HCT116 (cell line): ENCODE measurements at regions not wholly inside any gene's neighbourhood (a gene's known extent, or its start where the extent isn't known, plus 50 kb on each side); places are given as distances from the start of the nearest gene placed in this dataset.

Experiments used
- ATAC-seq: fragments of 200-7000 bp; cut with Tn5 transposase; 2 replicates; pipeline ENCODE4 v1.9.1; 2020; ENCODE audit warnings: mild to moderate bottlenecking, moderate library complexity
- BruUV-seq: library from RNA; stranded (reverse); fragments of 400-500 nt; replicated peaks from 2 replicates; lab custom pipeline; 2021; lab: Mats Ljungman, UMichigan
- CTCF ChIA-PET: fragments of 300-600 bp; sonication (Branson Sonifier 250); formaldehyde crosslinking; loops from one replicate; lab custom pipeline; 2021; ENCODE audit warnings: antibody characterized with exemption; lab: Charles Lee
- POLR2A ChIA-PET: fragments of 300-600, 350-600 bp; sonication (Branson Sonifier 250); formaldehyde crosslinking; loops from one replicate; lab custom pipeline; 2021; ENCODE audit warnings: antibody characterized with exemption; lab: Charles Lee
- RAD21 ChIA-PET, 2 experiments: fragments of 300-600 bp; sonication (Branson Sonifier 250); formaldehyde crosslinking; loops; one replicate each; lab custom pipeline; 2023; ENCODE audit warnings: low total read pairs in 2 of 2; ENCODE audit not compliant: uncharacterized antibody in 2 of 2, unreplicated experiment in 2 of 2, low non-redundant PET in 1 of 2; lab: Charles Lee
- DNase-seq: peaks from one replicate; pipeline ENCODE4 v3.0.0-alpha.2; 2010; ENCODE audit warnings: low read depth, low spot score
- H2AFZ ChIP-seq: fragments of 200-600 bp; shearing (Covaris generic), sonication (generic); 2 replicates; pipeline ENCODE4 v1.6.1; 2017; ENCODE audit warnings: low read depth, mixed run types, mixed read lengths, antibody characterized with exemption, low read length; ENCODE audit not compliant: poor library complexity, severe bottlenecking
- H3K27ac ChIP-seq: 2 replicates; pipeline ENCODE4 v1.5.1; 2012; ENCODE audit warnings: low read depth, low read length
- H3K27me3 ChIP-seq: fragments of 200-600 bp; sonication (generic); 2 replicates; pipeline ENCODE4 v1.6.1; 2016; ENCODE audit warnings: mixed run types, low read length, mixed read lengths; ENCODE audit not compliant: insufficient read depth
- H3K36me3 ChIP-seq, 2 experiments: fragments of 200-500 bp in 1 of 2; fragments of 200-600 bp in 1 of 2; sonication (Bioruptor generic) in 1 of 2; sonication (generic) in 1 of 2; 2 replicates each; pipeline versions ENCODE4 v1.5.1 to v1.6.1; 2014 to 2016; ENCODE audit warnings: low read length in 2 of 2, inconsistent platforms in 1 of 2, mixed read lengths in 1 of 2, mixed run types in 1 of 2; ENCODE audit not compliant: insufficient read depth in 2 of 2, control insufficient read depth in 1 of 2
- H3K4me1 ChIP-seq, 2 experiments: fragments of 200-600 bp in 1 of 2; sonication (generic) in 1 of 2; 2 replicates each; pipeline versions ENCODE4 v1.5.1 to v1.6.1; 2012 to 2017; ENCODE audit warnings: low read length in 2 of 2, inconsistent platforms in 1 of 2, mild to moderate bottlenecking in 1 of 2, mixed read lengths in 1 of 2, mixed run types in 1 of 2, moderate library complexity in 1 of 2; ENCODE audit not compliant: insufficient read depth in 2 of 2, control insufficient read depth in 1 of 2
- H3K4me2 ChIP-seq: fragments of 200-600 bp; sonication (generic); 2 replicates; pipeline ENCODE4 v1.6.1; 2017; ENCODE audit warnings: mixed run types, low read length, mixed read lengths
- H3K4me3 ChIP-seq, 2 experiments: fragments of 200-600 bp in 1 of 2; sonication (generic) in 1 of 2; replicated peaks in 1 of 2; 2 replicates each; pipeline ENCODE4 v1.5.1; 2011 to 2016; ENCODE audit warnings: low read length in 2 of 2, control low read depth in 1 of 2, low read depth in 1 of 2, mild to moderate bottlenecking in 1 of 2, mixed read lengths in 1 of 2, mixed run types in 1 of 2
- H3K79me2 ChIP-seq: fragments of 200-600 bp; sonication (generic); 2 replicates; pipeline ENCODE4 v1.6.1; 2017; ENCODE audit warnings: mild to moderate bottlenecking, mixed run types, low read length, moderate library complexity, mixed read lengths; ENCODE audit not compliant: insufficient read depth
- H3K9ac ChIP-seq: fragments of 200-600 bp; sonication (generic); 2 replicates; pipeline ENCODE4 v1.6.1; 2016; ENCODE audit warnings: low read length, mixed read lengths
- H3K9me2 ChIP-seq: fragments of 200-600 bp; sonication (generic), shearing (Covaris generic); 2 replicates; pipeline ENCODE4 v1.6.1; 2017; ENCODE audit warnings: mixed run types, mild to moderate bottlenecking, moderate library complexity; ENCODE audit not compliant: insufficient read depth
- H3K9me3 ChIP-seq, 2 experiments: fragments of 200-500 bp in 1 of 2; fragments of 200-600 bp in 1 of 2; sonication (Bioruptor generic) in 1 of 2; sonication (generic) in 1 of 2; 2 replicates each; pipeline ENCODE4 v1.6.1; 2014 to 2017; ENCODE audit warnings: low read length in 2 of 2, mixed read lengths in 2 of 2, inconsistent platforms in 1 of 2, low read depth in 1 of 2, mild to moderate bottlenecking in 1 of 2, mixed run types in 1 of 2, moderate library complexity in 1 of 2; ENCODE audit not compliant: control insufficient read depth in 1 of 2, insufficient read depth in 1 of 2
- H4K20me1 ChIP-seq: fragments of 200-600 bp; sonication (generic), shearing (Covaris generic); 2 replicates; pipeline ENCODE4 v1.6.1; 2017; ENCODE audit warnings: mixed run types, mild to moderate bottlenecking, moderate library complexity; ENCODE audit not compliant: insufficient read depth
- CTCF ChIP-seq, 3 experiments: fragments of 200-600 bp in 1 of 3; sonication (generic) in 1 of 3; IDR thresholded peaks in 2 of 3; conservative IDR thresholded peaks in 1 of 3; 2 replicates each; pipeline ENCODE4 v1.5.1; 2012 to 2017; ENCODE audit warnings: low read depth in 2 of 3, low read length in 2 of 3, antibody characterized with exemption in 1 of 3, borderline replicate concordance in 1 of 3, control low read depth in 1 of 3, mild to moderate bottlenecking in 1 of 3, mixed read lengths in 1 of 3, mixed run types in 1 of 3, moderate library complexity in 1 of 3; ENCODE audit not compliant: insufficient read depth in 1 of 3
- EZH2phosphoT487 ChIP-seq: fragments of 200-600 bp; IDR thresholded peaks from 2 replicates; pipeline ENCODE4 v1.6.1; 2018; ENCODE audit warnings: antibody characterized with exemption, borderline replicate concordance
- JUND ChIP-seq: IDR thresholded peaks from 2 replicates; pipeline ENCODE4 v1.6.1; 2012
- RAD21 ChIP-seq: IDR thresholded peaks from 2 replicates; pipeline ENCODE4 v1.6.1; 2012; ENCODE audit warnings: low read depth, mild to moderate bottlenecking
- SIN3A ChIP-seq: IDR thresholded peaks from 2 replicates; pipeline ENCODE4 v1.6.1; 2012; ENCODE audit warnings: low read depth
- SP1 ChIP-seq: IDR thresholded peaks from 2 replicates; pipeline ENCODE4 v1.6.1; 2012; ENCODE audit warnings: low read depth
- YY1 ChIP-seq: IDR thresholded peaks from 2 replicates; pipeline ENCODE4 v1.6.1; 2011; ENCODE audit warnings: low read length, low read depth, moderate library complexity, mild to moderate bottlenecking; ENCODE audit not compliant: insufficient replicate concordance; ENCODE audit errors: extremely low read depth
- intact Hi-C: fragments of 100-400 bp; cut with micrococcal nuclease; formaldehyde crosslinking; loops from 2 replicates; pipeline ENCODE4 v1.10.0; 2022

GRCh38 chr10:57694956-57695608 lies 572.6 kb downstream of the IPMK start:
- intact Hi-C loops, result no loop called here

More at GRCh38 chr10:57694956-57695608, 572.6 kb downstream of the IPMK start:
- Histone ChIP-seq H3K9ac (no peak overlapping the region), H3K79me2 (no peaks in the 10 kb centered on the region), H2AFZ (no peak overlapping the region), H3K9me2 (no peaks in the 10 kb centered on the region), H3K27ac (no peak overlapping the region), H3K4me3 (no peak overlapping the region), H3K9me3 (peaks cover 0 to 9% of the 10 kb centered on the region in 2 experiments; a peak in 2 of 4 replicates), H3K4me1 (no peaks in the 10 kb centered on the region), H4K20me1 (no peaks in the 10 kb centered on the region), H3K4me2 (no peak overlapping the region), H3K36me3 (no peaks in the 10 kb centered on the region), H3K27me3 (no peaks in the 10 kb centered on the region)
- ATAC-seq, result no peak
- no TSS peak for BruUV-seq
- TF ChIP-seq YY1 (no peak), EZH2phosphoT487 (no peak), SIN3A (no peak), SP1 (no peak), CTCF (IDR thresholded peaks at IDR 0.05 in 2 of 3, conservative IDR thresholded peaks at IDR 0.05 in 1 of 3; ENCODE audit: borderline replicate concordance in 1 of 3, insufficient read depth in 1 of 3, low read depth in 2 of 3, low read length in 2 of 3) (no peak), RAD21 (no peak), JUND (no peak)
- CTCF ChIA-PET, result no interaction called here
- POLR2A ChIA-PET, result no interaction called here
- RAD21 ChIA-PET, result no interaction called here
- DNase-seq, result no peak
